ENCODE measurements at regions not wholly inside any gene's neighbourhood (a gene's known extent, or its start where the extent isn't known, plus 50 kb on each side); places are given as distances from the start of the nearest gene placed in this dataset.

- TF ChIP-seq EP300 (IDR thresholded peaks at IDR 0.05) (no peak), CTCF (IDR thresholded peaks at IDR 0.05) (no peak), NFE2L2 (conservative IDR thresholded peaks at IDR 0.05; ENCODE audit: low read length) (no peak), CEBPB (IDR thresholded peaks at IDR 0.05) (no peak), REST (IDR thresholded peaks at IDR 0.05) (no peak), NPAS2 (CRISPR knock-in tag; IDR thresholded peaks at IDR 0.05; ENCODE audit: borderline replicate concordance) (no peak), MAX (IDR thresholded peaks at IDR 0.05) (no peak)
Measured at GRCh38 chr18:22848615-22849014, 84.5 kb upstream of the RBBP8 start.
